SK-N-SH (cell line): ENCODE measurements at regions not wholly inside any gene's neighbourhood (a gene's known extent, or its start where the extent isn't known, plus 50 kb on each side); places are given as distances from the start of the nearest gene placed in this dataset.

ENCODE experiments used
- CTCF ChIA-PET: fragments of 300-600, 350-600 bp; formaldehyde crosslinking; extraction: SDS; loops from one replicate; lab custom pipeline; 2021; lab: Yijun Ruan, JAX
- POLR2A ChIA-PET: fragments of 350-600 bp; sonication (Branson Sonifier 250); formaldehyde crosslinking; extraction: SDS; loops from one replicate; lab custom pipeline; 2020; ENCODE audit warnings: antibody characterized with exemption, inconsistent platforms; lab: Yijun Ruan, JAX
- DNase-seq: peaks from one replicate; pipeline ENCODE4 v3.0.0; 2012
- H2AFZ ChIP-seq: fragments of 200-600 bp; sonication (generic); 2 replicates; pipeline ENCODE4 v1.8.1; 2016; ENCODE audit warnings: antibody characterized with exemption, mild to moderate bottlenecking, low read depth
- H3F3A ChIP-seq: fragments of 200-600 bp; sonication (generic); replicated peaks from 2 replicates; pipeline ENCODE3; 2016; ENCODE audit warnings: antibody characterized with exemption, mild to moderate bottlenecking; ENCODE audit not compliant: insufficient read depth
- H3K27ac ChIP-seq, 2 experiments: fragments of 200-500 bp in 1 of 2; fragments of 200-600 bp in 1 of 2; sonication (Bioruptor generic) in 1 of 2; sonication (generic), shearing (Covaris generic) in 1 of 2; 2 replicates each; pipeline versions ENCODE4 v1.5.1 to v1.6.1; 2014 to 2016; ENCODE audit warnings: low read depth in 2 of 2, inconsistent platforms in 1 of 2, low read length in 1 of 2, mild to moderate bottlenecking in 1 of 2, mixed read lengths in 1 of 2
- H3K27me3 ChIP-seq: fragments of 200-600 bp; sonication (generic), shearing (Covaris generic); 2 replicates; pipeline ENCODE4 v1.6.1; 2016; ENCODE audit warnings: mixed run types; ENCODE audit not compliant: insufficient read depth
- H3K36me3 ChIP-seq, 2 experiments: fragments of 200-500 bp in 1 of 2; fragments of 200-600 bp in 1 of 2; sonication (Bioruptor generic) in 1 of 2; sonication (generic) in 1 of 2; replicated peaks in 1 of 2; 2 replicates each; pipeline versions ENCODE3 to v1.5.1; 2014 to 2016; ENCODE audit warnings: low read length in 1 of 2, mild to moderate bottlenecking in 1 of 2; ENCODE audit not compliant: insufficient read depth in 2 of 2, control insufficient read depth in 1 of 2
- H3K4me1 ChIP-seq, 2 experiments: fragments of 200-500 bp in 1 of 2; fragments of 200-600 bp in 1 of 2; sonication (Bioruptor generic) in 1 of 2; sonication (generic), shearing (Covaris generic) in 1 of 2; 2 replicates each; pipeline versions ENCODE4 v1.5.1 to v1.6.1; 2014 to 2016; ENCODE audit warnings: low read depth in 1 of 2, low read length in 1 of 2, mixed run types in 1 of 2; ENCODE audit not compliant: insufficient read depth in 2 of 2, control insufficient read depth in 1 of 2
- H3K4me2 ChIP-seq: fragments of 200-600 bp; sonication (generic), shearing (Covaris generic); 2 replicates; pipeline ENCODE4 v1.6.1; 2017; ENCODE audit warnings: mixed run types
- H3K4me3 ChIP-seq, 2 experiments: fragments of 200-500 bp in 1 of 2; fragments of 200-600 bp in 1 of 2; sonication (Bioruptor generic) in 1 of 2; sonication (generic), shearing (Covaris generic) in 1 of 2; 2 replicates each; pipeline versions ENCODE4 v1.5.1 to v1.8.1; 2014 to 2016; ENCODE audit warnings: low read depth in 2 of 2, inconsistent platforms in 1 of 2, low read length in 1 of 2, mild to moderate bottlenecking in 1 of 2, mixed read lengths in 1 of 2, moderate library complexity in 1 of 2
- H3K79me2 ChIP-seq: fragments of 200-600 bp; sonication (generic); 2 replicates; pipeline ENCODE4 v1.8.1; 2017; ENCODE audit warnings: mild to moderate bottlenecking; ENCODE audit not compliant: insufficient read depth
- H3K9ac ChIP-seq: fragments of 200-600 bp; sonication (generic); 2 replicates; pipeline ENCODE4 v1.6.1; 2017; ENCODE audit warnings: mixed run types
- H3K9me2 ChIP-seq: fragments of 200-600 bp; sonication (generic); 2 replicates; pipeline ENCODE4 v1.6.1; 2017; ENCODE audit warnings: mixed run types
- H3K9me3 ChIP-seq: fragments of 200-600 bp; sonication (generic); 2 replicates; pipeline ENCODE4 v1.6.1; 2017; ENCODE audit warnings: mixed run types, mild to moderate bottlenecking, moderate library complexity
- H4K20me1 ChIP-seq: fragments of 200-600 bp; sonication (generic); 2 replicates; pipeline ENCODE4 v1.6.1; 2017; ENCODE audit warnings: mild to moderate bottlenecking, mixed run types; ENCODE audit not compliant: insufficient read depth
- CHD2 ChIP-seq: fragments of 150-350 bp; IDR thresholded peaks from 2 replicates; pipeline ENCODE4 v1.6.1; 2018; ENCODE audit warnings: low read length; ENCODE audit not compliant: partially characterized antibody
- CTCF ChIP-seq: fragments of 200-600 bp; sonication (generic); IDR thresholded peaks from 2 replicates; pipeline ENCODE4 v1.6.1; 2017; ENCODE audit warnings: antibody characterized with exemption, mild to moderate bottlenecking, moderate library complexity
- ELF1 ChIP-seq: IDR thresholded peaks from 2 replicates; pipeline ENCODE4 v1.4.0; 2012
- EP300 ChIP-seq, 2 experiments: IDR thresholded peaks; 2 replicates each; pipeline versions ENCODE4 v1.4.0 to v1.6.1; 2012; ENCODE audit warnings: borderline replicate concordance in 1 of 2, low read depth in 1 of 2, low read length in 1 of 2
- FOXM1 ChIP-seq: IDR thresholded peaks from 2 replicates; pipeline ENCODE4 v1.4.0; 2012; ENCODE audit warnings: low read depth, mild to moderate bottlenecking
- GABPA ChIP-seq: IDR thresholded peaks from 2 replicates; pipeline ENCODE4 v1.4.0; 2012; ENCODE audit warnings: low read depth, mild to moderate bottlenecking
- MAX ChIP-seq: IDR thresholded peaks from 2 replicates; pipeline ENCODE4 v1.4.0; 2012; ENCODE audit warnings: low read depth
- MEF2A ChIP-seq: IDR thresholded peaks from 2 replicates; pipeline ENCODE4 v1.4.0; 2012; ENCODE audit warnings: low read depth, borderline replicate concordance
- MXI1 ChIP-seq: IDR thresholded peaks from 2 replicates; pipeline ENCODE4 v1.6.1; 2012; ENCODE audit warnings: mild to moderate bottlenecking, low read depth, low read length, improper control_type of control experiment
- NRF1 ChIP-seq: IDR thresholded peaks from 2 replicates; pipeline ENCODE4 v1.6.1; 2012; ENCODE audit warnings: low read depth, mild to moderate bottlenecking, low read length
- POLR2AphosphoS5 ChIP-seq: IDR thresholded peaks from 2 replicates; pipeline ENCODE4 v1.6.1; 2012; ENCODE audit warnings: low read depth, low read length
- RAD21 ChIP-seq: IDR thresholded peaks from 2 replicates; pipeline ENCODE4 v1.6.1; 2012; ENCODE audit warnings: mild to moderate bottlenecking, low read length
- RCOR1 ChIP-seq: fragments of 150-350 bp; IDR thresholded peaks from 2 replicates; pipeline ENCODE4 v1.6.1; 2017; ENCODE audit warnings: antibody characterized with exemption, low read length
- RFX5 ChIP-seq: IDR thresholded peaks from 2 replicates; pipeline ENCODE4 v1.6.1; 2012; ENCODE audit warnings: mild to moderate bottlenecking, improper control_type of control experiment, low read length
- RXRA ChIP-seq: IDR thresholded peaks from 2 replicates; pipeline ENCODE4 v1.4.0; 2012; ENCODE audit warnings: low read depth, mild to moderate bottlenecking, borderline replicate concordance
- SMC3 ChIP-seq: IDR thresholded peaks from 2 replicates; pipeline ENCODE4 v1.6.1; 2012; ENCODE audit warnings: low read depth, low read length, improper control_type of control experiment
- TEAD4 ChIP-seq: IDR thresholded peaks from 2 replicates; pipeline ENCODE4 v1.4.0; 2012; ENCODE audit warnings: mild to moderate bottlenecking, borderline replicate concordance; ENCODE audit not compliant: insufficient read depth
- USF1 ChIP-seq: IDR thresholded peaks from 2 replicates; pipeline ENCODE4 v1.4.0; 2012; ENCODE audit warnings: low read depth, borderline replicate concordance
- ZBTB33 ChIP-seq: IDR thresholded peaks from 2 replicates; pipeline ENCODE4 v1.4.0; 2012; ENCODE audit warnings: low read depth, borderline replicate concordance

DNA sequence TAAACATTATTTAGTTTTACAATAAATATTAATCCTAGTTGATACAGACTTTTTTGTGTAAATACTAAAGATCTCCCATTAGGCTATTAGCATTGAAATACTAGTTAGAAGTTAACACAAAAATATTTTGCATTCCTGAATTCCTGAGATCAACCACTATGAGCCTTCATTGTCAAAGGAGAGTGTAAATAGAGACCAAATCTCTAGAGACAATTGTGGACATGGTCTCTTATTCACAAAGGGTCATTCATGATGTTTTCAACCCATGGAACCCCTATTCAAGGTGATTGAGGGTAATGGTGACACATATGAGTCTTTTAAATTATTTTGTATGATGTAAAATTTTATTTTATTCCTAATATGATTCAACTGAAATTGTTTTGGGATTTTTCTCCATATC lies 1454.8 kb upstream of the LRRTM3 start:
- POLR2A ChIA-PET = no interaction called here

More for the DNA sequence above, 1454.8 kb upstream of the LRRTM3 start:
- Histone ChIP-seq H3K27me3 (no peaks in the 10 kb centered on the region), H3K9me3 (no peaks in the 10 kb centered on the region), H3K36me3 (no peaks in the 10 kb centered on the region), H3K79me2 (no peaks in the 10 kb centered on the region), H3K4me1 (no peaks in the 10 kb centered on the region; a peak in 1 of 4 replicates), H2AFZ (no peak overlapping the region), H3K4me3 (no peak overlapping the region), H3K27ac (no peak overlapping the region), H3F3A (no peaks in the 10 kb centered on the region), H4K20me1 (no peaks in the 10 kb centered on the region), H3K9me2 (no peaks in the 10 kb centered on the region), H3K4me2 (no peak overlapping the region), H3K9ac (no peak overlapping the region)
- CTCF ChIA-PET = interaction anchor here (1.0 kb wide), 1 partner anchor 111 kb away, joined by 3 read pairs; no protein-coding TSS in a partner anchor
- TF ChIP-seq RAD21 (no peak), GABPA (no peak), MXI1 (no peak), NRF1 (no peak), EP300 (IDR thresholded peaks at IDR 0.05; ENCODE audit: borderline replicate concordance in 1 of 2, low read depth in 1 of 2, low read length in 1 of 2) (no peak), TEAD4 (no peak), CHD2 (no peak), FOXM1 (no peak), ELF1 (no peak), RFX5 (no peak), POLR2AphosphoS5 (no peak), SMC3 (no peak), ZBTB33 (no peak), RXRA (no peak), MAX (no peak), RCOR1 (no peak), CTCF (no peak), MEF2A (no peak), USF1 (no peak)
- DNase-seq = no peak
